Activated CD4-positive, alpha-beta T cell treated with anti-CD3 and anti-CD28 coated beads for 24 hours (primary cell): ENCODE measurements at regions not wholly inside any gene's neighbourhood (a gene's known extent, or its start where the extent isn't known, plus 50 kb on each side); places are given as distances from the start of the nearest gene placed in this dataset.
"Not testable (repeated sequence)": the region's sequence is repeated elsewhere in the genome, so short reads cannot be mapped to it uniquely, and the experiment has no call there.

Experiments
- DNase-seq, 2 donors: peaks; one replicate each; pipeline ENCODE4 v3.0.0-alpha.2; 2020; ENCODE audit warnings: low read depth in 2 of 2

GRCh38 chr5:116896001-116896400 lies 321.4 kb upstream of the SEMA6A start:
- no peak for DNase-seq

- DNase-seq, result no peak
These were observed 318.4 kb upstream of the SEMA6A start for GRCh38 chr5:116892993-116893392.

- no peak for DNase-seq
These were observed 312.5 kb upstream of the SEMA6A start for GRCh38 chr5:116887104-116887503.

GRCh38 chr5:116885825-116886224 lies 311.2 kb upstream of the SEMA6A start:
- DNase-seq, result no peak

GRCh38 chr5:116883875-116884274 lies 309.3 kb upstream of the SEMA6A start:
- no peak for DNase-seq

- DNase-seq, result no peak
These were observed 307.4 kb upstream of the SEMA6A start for GRCh38 chr5:116881921-116882531.

- no peak for DNase-seq
These were observed 306.0 kb upstream of the SEMA6A start for GRCh38 chr5:116880601-116881000.

GRCh38 chr5:116880150-116880549 lies 305.5 kb upstream of the SEMA6A start:
- DNase-seq, result no peak

GRCh38 chr5:116876240-116876840 lies 301.7 kb upstream of the SEMA6A start:
- no peak for DNase-seq

- DNase-seq, result no peak
These were observed 298.4 kb upstream of the SEMA6A start for GRCh38 chr5:116872986-116873385.

GRCh38 chr5:116872486-116872885 lies 297.9 kb upstream of the SEMA6A start:
- DNase-seq, result no peak

GRCh38 chr5:116867825-116868224 lies 293.2 kb upstream of the SEMA6A start:
- not testable (repeated sequence) for DNase-seq

- DNase-seq, result no peak
These were observed 291.0 kb upstream of the SEMA6A start for GRCh38 chr5:116865651-116866050.

GRCh38 chr5:116864838-116865190 lies 290.2 kb upstream of the SEMA6A start:
- no peak for DNase-seq

GRCh38 chr5:116864157-116864837 lies 289.7 kb upstream of the SEMA6A start:
- no peak for DNase-seq

- DNase-seq, result no peak
These were observed 288.2 kb upstream of the SEMA6A start for GRCh38 chr5:116862632-116863455.

GRCh38 chr5:116861666-116862065 lies 287.0 kb upstream of the SEMA6A start:
- no peak for DNase-seq

GRCh38 chr5:116861097-116861496 lies 286.5 kb upstream of the SEMA6A start:
- DNase-seq, result no peak

- DNase-seq, result no peak
These were observed 285.2 kb upstream of the SEMA6A start for GRCh38 chr5:116859666-116860320.

GRCh38 chr5:116858705-116859333 lies 284.2 kb upstream of the SEMA6A start:
- DNase-seq, result no peak

- DNase-seq, result not testable (repeated sequence)
These were observed 283.4 kb upstream of the SEMA6A start for GRCh38 chr5:116858020-116858419.
